ENCODE measurements at regions not wholly inside any gene's neighbourhood (a gene's known extent, or its start where the extent isn't known, plus 50 kb on each side); places are given as distances from the start of the nearest gene placed in this dataset.

DNA sequence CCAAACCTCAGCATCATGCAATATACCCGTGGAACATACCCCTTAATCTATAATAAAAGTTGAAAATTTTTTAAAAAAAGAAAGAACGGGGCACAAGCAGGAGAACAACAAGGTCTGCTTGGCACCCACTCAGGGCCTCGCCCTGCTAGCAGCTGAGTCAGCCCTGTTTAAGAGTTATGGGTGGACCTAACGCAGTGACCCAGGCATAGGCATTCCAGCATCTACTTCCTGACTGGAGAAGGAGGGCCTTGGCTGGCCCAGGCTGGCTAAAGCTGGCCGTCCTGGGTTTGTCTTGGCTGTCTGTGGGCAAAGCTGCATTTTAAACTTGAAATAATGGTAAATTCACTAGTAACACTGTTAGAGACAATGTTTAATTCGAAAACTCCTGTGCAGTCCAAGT, 236.7 kb upstream of the PGRMC2 start:
- DNase-seq = no peak

DNA sequence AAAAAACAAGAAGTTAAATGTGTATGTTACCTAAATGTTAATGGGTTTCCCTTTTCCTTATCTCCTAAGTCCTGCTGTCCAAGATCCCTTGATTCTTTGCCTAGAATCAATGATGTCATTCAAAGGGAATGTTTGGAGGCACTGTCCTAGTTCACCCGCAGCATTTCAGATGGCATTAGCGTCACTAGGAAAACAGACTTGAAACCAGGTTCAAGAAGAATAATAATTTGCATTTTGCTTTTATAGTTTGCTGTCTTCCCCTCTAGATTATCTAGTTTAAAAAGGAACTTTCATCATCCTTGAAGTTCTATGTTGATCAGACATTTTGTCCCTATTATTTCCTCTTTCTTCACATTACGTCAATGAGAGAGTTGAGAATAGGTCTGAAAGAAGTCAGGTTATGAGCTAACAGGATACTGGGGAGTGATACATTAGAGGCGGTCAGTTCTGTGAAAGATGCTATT, 234.1 kb upstream of the PGRMC2 start:
- no peak for DNase-seq

DNA sequence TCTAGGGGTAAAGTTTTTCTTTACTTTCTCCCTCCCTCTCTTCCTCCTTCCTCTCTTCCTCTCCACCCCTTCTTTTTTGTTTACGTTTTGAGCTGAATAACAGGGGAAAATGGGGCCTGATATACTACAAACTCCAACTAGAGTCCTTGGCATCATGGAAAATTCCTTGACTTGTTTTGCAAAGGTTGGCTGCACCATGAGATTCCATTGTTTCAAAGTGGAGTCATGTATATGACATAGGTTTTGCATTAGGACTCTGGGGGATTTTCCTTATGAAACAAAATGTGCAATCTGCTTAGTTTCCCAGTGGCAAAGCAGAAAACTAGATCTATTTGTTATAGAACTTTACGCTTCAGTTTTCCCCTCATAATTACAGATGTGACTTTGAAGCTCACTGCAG, 233.5 kb upstream of the PGRMC2 start:
- no peak for DNase-seq

DNA sequence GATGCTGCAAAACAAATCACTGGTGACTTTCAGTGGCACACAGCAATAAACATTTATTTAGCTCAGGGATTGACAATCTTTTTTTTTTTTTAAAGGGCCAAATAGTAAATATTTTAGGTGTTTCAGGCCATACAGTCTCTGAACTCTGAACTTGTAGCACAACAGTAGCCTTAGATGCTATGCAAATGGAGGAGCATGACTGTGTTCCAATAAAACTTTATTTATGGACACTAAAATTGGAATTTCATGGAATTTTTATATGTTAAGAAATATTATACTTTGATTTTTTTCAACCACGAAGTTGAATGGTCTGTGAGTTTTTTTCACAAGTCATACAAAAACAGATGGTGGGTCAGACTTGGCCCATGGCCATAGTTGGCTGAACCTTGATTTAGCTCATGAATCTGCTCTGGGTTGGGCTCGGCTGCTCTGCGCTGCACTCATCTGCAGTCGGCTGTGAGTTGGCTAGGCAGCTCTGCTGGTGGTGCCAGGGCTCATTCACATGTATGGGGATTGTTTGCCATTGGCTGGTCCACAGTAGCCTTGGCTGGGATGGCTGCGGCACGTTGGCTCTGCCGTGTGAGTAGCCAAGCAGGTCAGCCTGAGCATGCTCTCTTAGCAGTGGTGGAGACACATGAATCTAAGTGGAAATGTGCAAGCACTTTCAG, 231.7 kb upstream of the PGRMC2 start:
- DNase-seq = no peak

DNA sequence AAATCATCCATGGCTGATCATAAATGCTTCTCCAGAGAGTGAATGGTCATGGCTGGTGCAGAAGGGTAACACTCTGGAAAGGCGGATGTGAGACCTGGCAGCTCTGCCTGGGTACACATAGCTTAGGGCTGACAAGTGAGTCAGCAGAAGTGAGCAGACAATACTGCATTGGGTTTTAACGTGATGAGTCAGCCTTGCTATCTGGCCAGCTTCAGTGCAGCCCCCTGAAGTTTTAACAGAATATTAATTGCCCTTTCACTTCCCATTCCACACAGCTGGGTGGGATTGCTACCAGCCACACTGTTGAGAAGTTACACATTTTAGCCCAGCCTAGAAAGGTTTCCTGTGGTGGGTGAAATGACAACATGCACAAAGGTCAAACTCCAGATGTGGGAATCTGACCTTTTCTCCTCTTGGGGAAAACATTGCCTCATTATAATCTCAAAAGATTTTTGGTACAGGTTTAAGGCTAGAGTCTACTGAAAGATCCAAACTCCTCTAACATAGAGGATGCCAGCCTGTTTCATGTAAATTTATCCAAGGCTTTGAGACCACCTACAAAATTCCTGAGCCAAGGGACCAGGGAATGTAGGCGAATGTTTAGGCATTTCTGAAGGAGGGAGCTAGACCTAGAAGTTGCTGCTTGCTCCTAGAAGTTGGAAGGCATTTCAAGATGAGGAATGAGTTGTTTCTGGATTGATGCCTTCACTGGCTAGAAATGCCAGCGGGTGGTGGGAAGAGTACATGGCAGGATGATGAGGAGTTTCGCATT, 230.3 kb upstream of the PGRMC2 start:
- no peak for DNase-seq

DNA sequence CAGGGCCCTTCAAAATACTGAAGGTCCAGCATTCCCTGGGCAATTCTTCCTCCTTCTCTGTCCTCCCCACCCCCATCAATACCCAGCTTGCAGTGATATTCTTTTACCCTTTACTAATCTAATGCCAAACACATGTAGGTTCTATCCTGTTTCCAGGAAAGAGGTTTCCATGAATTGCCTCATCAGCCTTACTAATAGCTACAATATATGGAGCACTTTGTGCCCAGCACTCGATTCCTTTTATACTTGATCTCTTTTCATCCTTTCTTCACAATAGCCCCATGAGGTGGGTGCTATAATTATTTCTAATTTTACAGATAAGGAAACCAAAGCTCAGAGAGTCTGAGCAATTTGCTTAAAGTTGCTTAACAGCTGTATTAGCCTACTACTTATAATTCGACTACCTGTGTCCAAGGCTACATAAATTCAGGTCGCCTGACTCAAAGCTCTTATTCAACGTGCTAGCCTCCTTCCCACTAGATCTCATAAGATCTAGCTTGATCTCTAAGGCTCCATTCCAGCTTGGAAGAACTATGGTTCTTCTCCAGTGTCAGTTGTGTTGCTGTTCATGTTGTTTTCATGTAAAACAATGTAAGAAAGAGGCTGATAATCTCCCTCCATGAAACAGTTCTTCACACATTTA, 229.6 kb upstream of the PGRMC2 start:
- no peak for DNase-seq

DNA sequence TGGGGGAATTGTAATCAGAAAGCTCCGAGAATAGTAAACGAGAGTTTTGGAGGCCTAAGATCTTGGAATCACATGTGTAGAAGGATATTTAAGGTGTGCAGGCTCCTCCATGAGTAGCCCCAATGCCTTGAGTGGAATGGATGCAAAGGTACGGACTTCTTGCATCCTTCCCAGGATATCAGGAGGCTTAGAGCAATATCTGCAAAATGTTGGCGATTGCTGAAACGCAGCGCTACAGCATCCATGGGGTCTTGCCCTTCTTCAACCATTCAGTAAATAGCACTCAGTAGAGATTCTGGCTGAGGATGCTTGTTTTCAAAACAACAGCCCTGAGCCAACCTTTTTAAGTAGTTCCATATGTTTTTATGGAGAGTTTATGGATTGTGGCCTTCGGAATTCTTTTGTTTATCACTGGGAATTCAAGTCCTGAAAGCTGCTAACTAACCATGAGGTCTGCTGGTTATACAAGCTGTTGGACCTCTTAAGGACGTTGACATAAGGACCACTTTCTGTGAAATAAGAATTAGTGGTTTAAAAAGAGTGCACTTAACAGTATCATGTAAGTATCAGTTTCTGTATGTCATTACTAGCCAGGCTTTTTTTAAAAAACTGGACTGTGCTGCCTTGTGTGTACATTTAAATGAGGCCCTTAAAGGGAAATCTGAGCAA, 228.8 kb upstream of the PGRMC2 start:
- no peak for DNase-seq

DNA sequence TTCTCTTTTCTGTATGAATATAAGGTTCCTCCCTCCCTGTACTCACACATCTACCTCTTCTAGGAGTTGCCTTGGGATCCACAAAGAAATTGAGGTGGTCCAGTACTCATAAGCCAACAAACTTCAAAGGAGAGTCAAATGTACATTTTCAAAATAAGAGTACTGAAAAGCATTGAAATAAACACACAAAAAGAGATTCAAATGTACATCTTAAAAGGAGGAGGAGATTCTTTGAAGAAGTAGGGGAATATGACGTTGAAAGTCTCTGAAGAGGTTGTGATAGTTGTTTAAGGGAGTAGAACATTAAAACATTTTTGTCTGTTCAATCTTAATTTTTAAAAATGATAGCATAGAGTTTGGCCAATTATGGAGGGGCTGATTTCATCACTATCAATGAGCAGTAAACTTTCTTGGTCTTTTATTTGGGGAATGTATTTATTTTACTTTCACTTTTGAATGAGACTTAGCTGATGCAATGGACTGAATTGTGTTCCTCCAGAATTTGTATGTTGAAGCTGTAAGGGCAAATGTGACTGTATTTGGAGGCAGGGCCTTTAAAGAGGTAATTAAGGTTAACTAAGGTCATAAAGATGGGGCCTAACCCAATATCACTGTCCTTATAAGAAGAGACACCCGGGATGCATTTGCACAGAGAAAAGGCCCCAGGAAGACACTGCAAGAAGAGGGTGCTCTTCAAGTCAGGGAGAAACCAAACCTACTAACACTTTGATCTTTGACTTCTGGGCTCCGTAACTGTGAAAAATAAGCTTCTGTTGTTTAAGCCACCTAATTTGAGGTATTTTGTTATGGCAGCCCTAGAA, 226.3 kb upstream of the PGRMC2 start:
- no peak for DNase-seq

DNA sequence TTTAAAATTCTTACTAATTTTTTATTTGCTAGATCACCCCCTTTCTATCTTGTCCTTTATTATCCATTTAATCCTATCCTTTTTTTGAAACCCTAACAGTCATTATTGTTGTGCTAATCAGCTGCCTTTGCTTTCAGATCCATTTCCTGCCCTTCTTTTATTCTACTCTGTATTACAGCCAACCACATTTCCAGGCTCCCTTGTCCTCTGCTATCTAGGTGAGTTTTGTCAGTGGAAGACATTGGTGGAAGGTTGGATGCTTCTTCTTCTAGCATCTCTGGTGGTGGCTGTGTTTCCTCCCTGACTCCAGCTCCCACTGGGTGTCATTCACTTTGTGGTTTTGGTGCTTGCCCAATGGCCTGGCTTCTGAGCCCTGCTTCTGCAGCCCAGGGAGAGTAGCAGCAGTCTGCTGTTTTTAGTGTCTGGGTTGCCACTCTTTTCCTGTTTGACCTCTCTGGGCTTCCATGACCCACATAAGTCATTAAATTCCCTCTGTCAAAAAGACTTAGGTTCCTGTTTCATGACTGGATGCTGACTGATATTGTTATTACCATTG, 225.2 kb upstream of the PGRMC2 start:
- DNase-seq = no peak

DNA sequence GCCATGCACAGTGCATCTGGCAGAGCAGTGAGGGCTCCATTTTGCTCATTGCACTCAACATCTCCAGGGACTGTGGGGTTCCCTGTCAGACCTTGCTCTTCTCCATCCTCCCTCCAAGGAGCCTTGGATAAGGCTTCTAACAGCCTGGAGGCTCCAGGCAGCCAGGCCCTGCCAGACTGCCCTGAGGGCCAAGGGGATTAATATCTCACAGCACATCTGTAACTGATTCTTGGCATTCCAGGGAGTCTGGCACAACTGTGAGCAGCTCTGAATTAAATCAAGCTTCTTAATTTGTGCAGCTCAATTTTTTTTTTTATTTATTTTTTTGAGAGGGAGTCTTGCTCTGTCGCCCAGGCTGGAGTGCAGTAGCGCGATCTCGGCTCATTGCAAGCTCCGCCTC, 224.5 kb upstream of the PGRMC2 start:
- DNase-seq = no peak

DNA sequence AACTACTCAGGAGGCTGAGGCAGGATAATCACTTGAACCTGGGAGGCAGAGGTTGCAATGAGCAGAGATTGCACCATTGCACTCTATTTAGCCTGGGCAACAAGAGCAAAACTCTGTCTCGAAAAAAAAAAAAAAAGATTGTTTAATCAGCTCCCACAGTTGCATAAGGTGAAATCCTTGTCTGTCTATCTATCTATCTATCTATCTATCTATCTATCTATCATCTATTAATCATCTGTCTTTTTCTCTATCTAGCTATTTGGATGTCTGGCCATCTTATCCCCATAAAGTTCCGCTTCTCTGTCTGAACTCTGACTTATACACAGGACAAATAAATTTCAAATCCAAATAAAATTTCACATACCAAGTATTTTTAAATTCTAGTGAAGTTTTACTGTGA, 223.2 kb upstream of the PGRMC2 start:
- no peak for DNase-seq

DNA sequence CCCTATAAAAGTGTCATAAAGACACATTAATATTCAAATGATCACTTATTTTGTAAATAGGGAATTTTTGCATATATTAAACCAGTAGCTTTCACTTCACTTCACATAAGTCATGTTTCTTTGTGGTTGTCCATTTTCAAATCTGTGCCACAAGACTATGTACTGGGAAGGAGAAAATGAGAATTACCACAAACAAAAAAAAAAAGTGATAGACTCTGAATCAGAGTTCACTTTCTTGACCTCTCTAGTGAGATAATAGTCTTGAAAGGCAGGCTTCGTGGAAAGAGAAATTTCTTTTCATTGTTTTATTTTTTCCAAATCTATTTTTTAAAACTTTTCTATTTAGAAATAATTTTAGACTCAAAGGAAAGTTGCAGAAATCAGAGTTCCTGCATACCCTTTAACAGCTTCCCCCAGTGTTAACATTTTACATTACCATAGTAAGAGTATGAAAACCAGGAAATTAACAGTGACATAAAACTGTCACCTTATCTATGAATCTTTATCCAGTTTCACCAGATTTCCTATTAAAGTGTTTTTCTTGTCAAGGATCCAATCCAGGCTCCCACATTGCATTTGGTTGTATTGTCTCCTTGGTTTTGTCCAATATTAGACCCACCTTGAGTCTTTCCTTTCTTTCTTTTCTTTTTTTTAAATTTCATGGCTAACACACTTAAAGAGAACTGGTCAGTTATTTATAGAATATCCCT, 215.4 kb upstream of the PGRMC2 start:
- no peak for DNase-seq

DNA sequence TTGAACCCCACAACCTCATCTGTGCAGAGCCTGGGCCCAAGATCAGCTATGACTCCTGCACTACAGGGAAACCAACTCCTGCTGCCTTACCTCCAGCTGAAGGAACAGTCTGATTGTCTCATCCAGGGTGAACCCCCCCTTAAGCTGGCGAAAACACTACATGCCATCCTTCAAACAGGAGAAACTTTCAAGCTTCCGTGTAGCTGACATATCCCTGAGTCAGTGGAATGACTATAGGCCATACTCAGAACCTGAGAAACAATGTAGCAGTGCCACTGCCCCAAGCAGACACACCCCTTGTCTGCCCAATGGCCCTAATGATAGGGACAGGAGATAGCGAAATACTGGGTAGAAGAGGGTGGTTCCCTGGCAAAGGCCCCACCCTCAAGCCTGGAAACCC, 213.6 kb upstream of the PGRMC2 start:
- DNase-seq = no peak

DNA sequence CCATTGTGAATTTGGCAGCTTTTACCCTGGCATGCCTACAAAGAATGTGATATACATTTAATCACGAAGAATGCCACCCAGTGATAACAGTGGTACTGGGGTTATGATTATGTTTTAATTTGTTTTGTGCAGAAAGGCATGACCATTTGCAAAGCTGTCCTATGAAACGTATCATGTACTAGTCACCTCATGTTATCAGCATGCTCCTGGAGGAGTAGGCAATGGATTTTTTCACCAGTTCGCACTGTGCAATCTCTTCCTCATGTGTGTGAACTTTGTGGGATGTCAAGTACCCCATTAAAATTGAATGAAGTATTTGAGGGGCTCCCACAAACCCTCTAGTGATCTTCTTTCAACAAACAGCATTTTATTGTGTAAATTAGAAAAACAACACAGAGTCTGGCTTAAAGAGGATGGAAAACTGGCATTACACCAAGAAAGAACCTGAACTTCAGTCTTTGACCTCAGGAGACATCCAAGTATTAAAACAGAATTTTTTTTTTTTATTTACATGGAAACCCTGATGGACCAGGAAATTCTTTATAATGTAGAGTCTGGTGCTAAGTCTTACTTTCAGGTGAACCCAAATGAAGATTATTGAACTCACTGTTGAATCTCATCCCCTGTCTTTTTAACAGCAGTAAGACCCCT, 200.6 kb upstream of the PGRMC2 start:
- DNase-seq = no peak

DNA sequence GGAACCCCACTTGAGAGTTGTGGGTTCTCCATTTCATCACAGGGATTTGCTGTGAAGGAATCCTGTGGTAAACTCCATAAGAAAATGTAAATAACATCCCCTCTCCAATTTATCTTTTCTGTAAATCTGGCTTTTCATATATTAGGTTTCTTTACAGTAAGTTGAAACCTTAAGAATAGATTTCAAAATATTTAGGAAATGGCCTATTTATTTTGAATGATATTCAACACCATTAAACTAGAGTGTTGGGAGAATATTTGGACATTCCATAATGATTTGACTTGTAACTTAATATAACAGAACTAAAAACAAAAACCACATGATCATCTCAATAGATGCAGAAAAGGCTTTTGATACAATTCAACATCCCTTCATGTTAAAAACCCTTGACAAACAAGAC, 197.3 kb upstream of the PGRMC2 start:
- DNase-seq = no peak

DNA sequence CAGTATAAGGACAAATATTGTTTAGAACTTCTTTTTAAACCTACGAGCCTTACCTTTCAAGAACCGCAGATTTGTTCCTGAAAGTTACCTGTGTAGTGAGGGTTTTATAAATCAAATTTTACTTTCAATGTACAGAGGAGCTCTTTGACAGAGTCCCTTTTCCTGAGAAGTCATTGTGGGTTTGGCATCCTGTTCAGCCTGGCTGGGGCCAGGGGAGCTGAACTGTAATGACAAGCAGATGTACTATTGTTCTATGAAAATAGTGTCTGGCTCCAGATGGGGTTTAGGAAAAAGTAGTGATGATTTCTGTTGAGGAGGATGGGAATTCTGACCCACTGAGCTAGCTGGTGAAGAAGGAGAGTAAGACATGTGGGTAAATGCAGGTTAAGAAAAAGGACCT, 196.2 kb upstream of the PGRMC2 start:
- DNase-seq = no peak

DNA sequence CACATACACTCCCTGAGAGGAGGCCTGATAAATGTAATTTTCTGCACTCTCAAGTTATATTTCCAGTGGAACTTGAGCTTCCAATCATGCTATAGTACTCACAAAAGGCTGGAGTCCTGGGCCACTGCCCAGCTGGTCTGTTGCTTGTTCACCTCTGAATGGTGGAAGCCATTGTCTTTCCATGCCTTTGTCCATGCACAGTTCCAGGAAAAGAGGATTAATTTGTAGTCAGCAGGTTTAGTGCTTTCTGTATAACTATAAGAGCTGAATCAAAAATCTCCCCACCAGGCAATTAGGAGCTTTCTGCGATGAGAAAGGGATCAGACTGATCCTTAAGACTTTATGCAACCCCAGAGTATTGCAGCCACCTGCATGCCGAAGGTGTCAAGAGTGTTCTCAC, 195.4 kb upstream of the PGRMC2 start:
- no peak for DNase-seq

DNA sequence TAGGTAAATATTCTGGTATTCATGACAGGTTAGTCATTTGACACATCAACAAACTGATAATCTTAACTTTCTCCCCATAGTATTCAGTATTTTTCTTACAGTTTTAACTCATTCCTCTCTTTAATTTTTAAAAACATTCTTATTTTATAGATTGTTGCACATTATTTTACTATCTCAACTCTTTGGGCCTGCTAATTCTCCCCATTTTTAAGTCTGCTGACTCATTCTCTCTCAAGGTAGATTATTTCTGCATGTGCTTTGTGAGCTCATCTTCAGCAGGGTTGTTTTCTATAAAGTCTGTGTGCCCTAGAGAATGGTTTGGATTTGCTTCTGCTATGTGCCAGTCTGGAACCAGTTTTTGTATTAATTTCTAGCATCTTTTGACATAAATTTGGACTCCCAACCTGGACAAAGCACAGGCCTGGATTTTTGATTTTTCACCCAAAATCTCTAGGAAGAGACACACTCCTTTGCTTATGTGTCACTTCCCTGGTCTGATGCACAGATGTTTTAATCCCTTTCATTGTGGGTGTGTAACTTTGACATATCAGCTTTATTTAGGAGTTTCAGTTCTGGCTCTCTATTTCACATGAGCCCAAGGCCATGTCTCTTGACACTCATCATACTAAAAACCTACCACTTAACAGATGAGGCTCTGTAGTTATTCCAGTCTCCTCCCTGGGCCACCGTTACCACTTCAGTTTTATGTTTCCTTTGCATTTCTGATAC, 194.3 kb upstream of the PGRMC2 start:
- DNase-seq = no peak

DNA sequence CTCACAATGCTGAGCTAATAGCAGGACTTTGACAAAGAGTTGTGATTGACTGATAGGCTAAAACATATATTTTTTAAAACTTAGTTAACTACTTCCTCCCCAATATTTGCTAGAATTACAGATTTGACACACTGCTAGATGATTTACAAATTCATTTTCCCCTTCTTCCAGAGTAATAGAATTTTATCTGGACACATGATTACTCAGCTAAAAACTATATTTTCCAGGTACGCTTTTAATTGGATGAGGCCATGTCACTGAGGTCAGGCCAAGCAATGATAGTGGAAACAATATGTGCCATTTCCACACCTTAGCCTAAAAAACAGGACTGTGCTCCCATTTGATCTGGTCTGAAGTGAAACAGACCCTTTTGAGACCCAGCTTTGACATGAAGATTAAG, 193.3 kb upstream of the PGRMC2 start:
- DNase-seq = no peak

DNA sequence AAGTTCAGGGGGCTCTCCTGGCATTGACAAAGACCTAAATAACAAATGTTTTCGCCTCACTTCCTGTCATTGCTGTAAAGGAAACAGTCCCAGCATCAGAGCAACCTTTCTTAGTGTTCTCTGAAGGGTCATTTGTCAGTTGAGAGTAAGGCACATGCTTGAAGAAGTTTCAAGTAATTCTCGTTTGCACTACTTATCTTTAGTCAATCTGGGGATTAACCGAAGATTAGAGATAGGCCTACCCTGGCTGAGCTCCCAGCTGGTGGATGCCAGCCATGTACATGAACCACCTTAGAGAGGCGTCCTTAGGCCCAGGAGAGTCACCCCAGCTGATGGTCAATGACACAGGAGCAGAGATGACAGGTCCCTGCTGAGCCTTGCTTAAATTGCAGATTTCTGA, 189.9 kb upstream of the PGRMC2 start:
- no peak for DNase-seq

DNA sequence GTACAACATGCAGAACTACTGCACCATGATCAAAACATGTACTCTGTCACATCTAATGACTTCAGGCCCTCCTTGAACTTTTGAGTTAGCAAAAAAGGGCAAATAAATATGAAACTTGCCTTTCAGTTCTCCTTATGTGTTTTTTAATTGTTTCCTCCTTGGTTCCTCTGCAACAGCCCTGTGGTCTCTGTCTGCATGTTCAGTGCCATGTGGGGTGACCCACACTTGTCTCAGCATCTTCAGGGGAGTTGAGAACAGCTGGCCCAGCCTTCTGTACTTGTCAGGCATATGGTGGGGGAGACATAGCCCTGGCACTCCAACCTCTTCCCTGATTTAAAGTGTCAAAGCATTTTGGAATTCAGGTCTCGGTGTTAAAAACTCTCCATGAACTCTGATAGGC, 188.0 kb upstream of the PGRMC2 start:
- no peak for DNase-seq
